Uterus (tissue), 3 donors: ENCODE measurements at regions not wholly inside any gene's neighbourhood (a gene's known extent, or its start where the extent isn't known, plus 50 kb on each side); places are given as distances from the start of the nearest gene placed in this dataset.

Experiments used
- DNase-seq, 2 donors: peaks; one replicate each; pipeline ENCODE4 v3.0.0-alpha.2; 2019 to 2020
- H3K27ac ChIP-seq, 2 donors: fragments of 200-600 bp; sonication (generic); 1 replicate in 1 of 2; 2 replicates in 1 of 2; pipeline ENCODE4 v1.5.1; 2016 to 2018
- H3K27me3 ChIP-seq, 2 donors: fragments of 200-600 bp; sonication (generic); one replicate each; pipeline ENCODE4 v1.5.1; 2018 to 2019; ENCODE audit warnings: control low read depth in 1 of 2
- H3K36me3 ChIP-seq, 2 donors: fragments of 200-600 bp; sonication (generic); one replicate each; pipeline ENCODE4 v1.5.1; 2019; ENCODE audit warnings: control low read depth in 1 of 2
- H3K4me1 ChIP-seq, 2 donors: fragments of 200-600 bp; sonication (generic); one replicate each; pipeline ENCODE4 v1.5.1; 2018 to 2019; ENCODE audit warnings: control low read depth in 1 of 2
- H3K4me3 ChIP-seq, 2 donors: fragments of 200-600 bp; sonication (generic); 1 replicate in 1 of 2; 2 replicates in 1 of 2; pipeline ENCODE4 v1.5.1; 2018 to 2019; ENCODE audit warnings: mild to moderate bottlenecking in 1 of 2
- H3K9me3 ChIP-seq, 2 donors: fragments of 200-600 bp; sonication (generic); one replicate each; pipeline ENCODE4 v1.5.1; 2019; ENCODE audit warnings: control low read depth in 1 of 2
- POLR2A ChIP-seq, 2 donors: fragments of 450-650 bp; IDR thresholded peaks; one replicate each; pipeline ENCODE4 v1.6.1; 2016; ENCODE audit warnings: antibody characterized with exemption in 2 of 2, mild to moderate bottlenecking in 1 of 2, moderate library complexity in 1 of 2
- intact Hi-C: fragments of 100-400 bp; cut with DNase I; formaldehyde crosslinking; loops from one replicate; pipeline ENCODE4 v1.15.1; 2023; ENCODE audit warnings: low total_unique reads
- TF ChIP-seq, protein P1 (sequence below), 4 experiments: fragments of 200-600 bp in 2 of 4; fragments of 450-650 bp in 2 of 4; sonication (generic) in 2 of 4; IDR thresholded peaks; one replicate each; pipeline ENCODE4 v1.5.1; 2016 to 2019; ENCODE audit warnings: antibody characterized with exemption in 4 of 4, mild to moderate bottlenecking in 2 of 4, moderate library complexity in 1 of 4
- donor health status: DM: yes; HTN: yes; CAD: no.

GRCh38 chr5:158600679-158601078, 499.0 kb downstream of the EBF1 start:
- no peak for DNase-seq
- Histone ChIP-seq H3K4me3 (no peak overlapping the region), H3K27me3 (no peaks in the 10 kb centered on the region), H3K36me3 (no peaks in the 10 kb centered on the region), H3K4me1 (no peaks in the 10 kb centered on the region), H3K27ac (no peak overlapping the region), H3K9me3 (no peaks in the 10 kb centered on the region)
- intact Hi-C loops = no loop called here
- no peak for TF ChIP-seq POLR2A (IDR thresholded peaks at IDR 0.05)
- TF ChIP-seq, protein P1, sequence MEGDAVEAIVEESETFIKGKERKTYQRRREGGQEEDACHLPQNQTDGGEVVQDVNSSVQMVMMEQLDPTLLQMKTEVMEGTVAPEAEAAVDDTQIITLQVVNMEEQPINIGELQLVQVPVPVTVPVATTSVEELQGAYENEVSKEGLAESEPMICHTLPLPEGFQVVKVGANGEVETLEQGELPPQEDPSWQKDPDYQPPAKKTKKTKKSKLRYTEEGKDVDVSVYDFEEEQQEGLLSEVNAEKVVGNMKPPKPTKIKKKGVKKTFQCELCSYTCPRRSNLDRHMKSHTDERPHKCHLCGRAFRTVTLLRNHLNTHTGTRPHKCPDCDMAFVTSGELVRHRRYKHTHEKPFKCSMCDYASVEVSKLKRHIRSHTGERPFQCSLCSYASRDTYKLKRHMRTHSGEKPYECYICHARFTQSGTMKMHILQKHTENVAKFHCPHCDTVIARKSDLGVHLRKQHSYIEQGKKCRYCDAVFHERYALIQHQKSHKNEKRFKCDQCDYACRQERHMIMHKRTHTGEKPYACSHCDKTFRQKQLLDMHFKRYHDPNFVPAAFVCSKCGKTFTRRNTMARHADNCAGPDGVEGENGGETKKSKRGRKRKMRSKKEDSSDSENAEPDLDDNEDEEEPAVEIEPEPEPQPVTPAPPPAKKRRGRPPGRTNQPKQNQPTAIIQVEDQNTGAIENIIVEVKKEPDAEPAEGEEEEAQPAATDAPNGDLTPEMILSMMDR (IDR thresholded peaks at IDR 0.05) = no peak

DNA sequence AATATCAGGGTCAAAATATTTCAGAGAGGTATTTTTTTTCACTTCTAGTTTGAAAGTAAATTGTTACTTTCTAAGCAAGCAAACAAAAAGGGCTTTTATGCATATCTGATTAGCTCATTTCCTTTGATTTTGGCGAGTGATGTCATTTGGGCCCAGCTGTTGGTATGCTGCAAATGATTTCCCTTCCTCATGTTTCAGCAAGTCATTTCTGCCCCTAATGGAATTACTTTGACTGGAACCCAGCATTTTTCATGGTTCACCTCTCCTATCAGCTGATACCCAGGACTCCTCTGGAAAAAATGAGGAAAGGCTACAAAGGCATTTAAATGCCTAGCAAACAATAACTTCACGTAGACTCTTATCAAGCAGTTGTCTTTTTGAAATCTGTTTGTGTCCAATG, 500.6 kb downstream of the EBF1 start:
- Histone ChIP-seq H3K27me3 (no peaks in the 10 kb centered on the region), H3K27ac (no peak overlapping the region), H3K4me3 (no peak overlapping the region), H3K4me1 (no peaks in the 10 kb centered on the region), H3K36me3 (no peaks in the 10 kb centered on the region), H3K9me3 (no peaks in the 10 kb centered on the region)
- DNase-seq = no peak
- TF ChIP-seq, protein P1 (IDR thresholded peaks at IDR 0.05) = no peak
- TF ChIP-seq POLR2A (IDR thresholded peaks at IDR 0.05) = no peak
- intact Hi-C loops = no loop called here

GRCh38 chr5:158594595-158595242, 505.0 kb downstream of the EBF1 start:
- Histone ChIP-seq H3K27me3 (no peaks in the 10 kb centered on the region), H3K4me1 (no peaks in the 10 kb centered on the region), H3K27ac (no peak overlapping the region), H3K36me3 (no peaks in the 10 kb centered on the region), H3K4me3 (no peak overlapping the region), H3K9me3 (no peaks in the 10 kb centered on the region)
- TF ChIP-seq, protein P1 (IDR thresholded peaks at IDR 0.05) = no peak
- TF ChIP-seq POLR2A (IDR thresholded peaks at IDR 0.05) = no peak
- intact Hi-C loops = no loop called here
- no peak for DNase-seq

DNA sequence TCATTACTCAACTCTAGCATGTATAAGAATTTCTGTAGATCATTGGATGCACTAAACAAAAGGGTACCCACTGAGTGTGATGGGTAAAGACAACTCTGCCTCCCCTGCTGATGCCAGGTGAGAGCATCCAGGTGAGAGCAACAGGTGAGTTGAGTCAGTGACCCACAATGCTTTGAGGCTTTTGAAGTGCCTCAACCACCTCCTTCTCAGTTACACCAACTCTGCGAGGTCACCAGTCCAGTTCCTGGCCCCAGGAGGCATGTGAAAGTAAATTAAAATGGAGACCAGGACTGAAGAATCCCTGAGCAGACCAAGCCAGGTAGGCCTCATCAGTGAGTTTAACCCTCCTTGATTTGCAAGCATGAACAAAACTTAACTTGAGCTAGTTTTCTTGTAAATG, 505.8 kb downstream of the EBF1 start:
- TF ChIP-seq, protein P1 (IDR thresholded peaks at IDR 0.05) = no peak
- TF ChIP-seq POLR2A (IDR thresholded peaks at IDR 0.05) = no peak
- intact Hi-C loops = no loop called here
- H3K27ac ChIP-seq = no peak overlapping the region
- no peak overlapping the region for H3K4me3 ChIP-seq
- no peaks in the 10 kb centered on the region for H3K9me3 ChIP-seq
- no peaks in the 10 kb centered on the region for H3K36me3 ChIP-seq
- H3K4me1 ChIP-seq = no peaks in the 10 kb centered on the region
- no peaks in the 10 kb centered on the region for H3K27me3 ChIP-seq
- DNase-seq = no peak

GRCh38 chr5:158591301-158591863, 508.3 kb downstream of the EBF1 start:
- Histone ChIP-seq H3K27ac (no peak overlapping the region), H3K4me3 (no peak overlapping the region), H3K9me3 (no peaks in the 10 kb centered on the region), H3K4me1 (no peaks in the 10 kb centered on the region), H3K36me3 (no peaks in the 10 kb centered on the region), H3K27me3 (no peaks in the 10 kb centered on the region)
- no peak for TF ChIP-seq POLR2A (IDR thresholded peaks at IDR 0.05)
- TF ChIP-seq, protein P1 (IDR thresholded peaks at IDR 0.05) = no peak
- DNase-seq = peak; percentile 19 to 23
- intact Hi-C loops = no loop called here
